HepG2 (cell line): ENCODE measurements at regions not wholly inside any gene's neighbourhood (a gene's known extent, or its start where the extent isn't known, plus 50 kb on each side); places are given as distances from the start of the nearest gene placed in this dataset.

Experiments used
- ATAC-seq: fragments of 200-7000 bp; cut with Tn5 transposase; 3 replicates; pipeline ENCODE4 v1.9.1; 2020; ENCODE audit warnings: mild to moderate bottlenecking, moderate library complexity
- BruUV-seq: library from RNA; stranded (reverse); fragments of 400-500 nt; replicated peaks from 2 replicates; lab custom pipeline; 2021; lab: Mats Ljungman, UMichigan
- CTCF ChIA-PET: fragments of 300-600 bp; formaldehyde crosslinking; extraction: SDS; loops from one replicate; lab custom pipeline; 2021; ENCODE audit warnings: low total read pairs, inconsistent platforms, low intra/inter-chr PET ratio; lab: Yijun Ruan, JAX
- POLR2A ChIA-PET: fragments of 350-600 bp; sonication (Branson Sonifier 250); formaldehyde crosslinking; loops from one replicate; lab custom pipeline; 2020; ENCODE audit warnings: antibody characterized with exemption, inconsistent platforms; lab: Yijun Ruan, JAX
- DNase-seq: peaks from one replicate; pipeline ENCODE4 v3.0.0-alpha.2; 2015; ENCODE audit warnings: low spot score
- FAIRE-seq: peaks from 3 replicates; lab custom pipeline; 2011; peaks lifted over from hg19 to GRCh38; lab: Jason Lieb, UNC
- H2AFZ ChIP-seq: one replicate; pipeline ENCODE4 v1.6.1; 2011; ENCODE audit warnings: low read length, inconsistent platforms
- H3K27ac ChIP-seq: fragments of 300-600 bp; 3 replicates; pipeline ENCODE4 v1.8.0; 2011; ENCODE audit warnings: mixed run types, mild to moderate bottlenecking, mixed read lengths, low read length, inconsistent platforms; ENCODE audit not compliant: insufficient read depth; ENCODE audit errors: extremely low read length
- H3K27me3 ChIP-seq, 2 experiments: fragments of 200-600 bp in 1 of 2; 2 replicates in 1 of 2; 3 replicates in 1 of 2; pipeline versions ENCODE4 v1.6.0 to v1.8.0; 2011; ENCODE audit warnings: low read length in 2 of 2, mild to moderate bottlenecking in 2 of 2, moderate library complexity in 2 of 2, inconsistent platforms in 1 of 2; ENCODE audit not compliant: insufficient read depth in 2 of 2, control insufficient read depth in 1 of 2
- H3K36me3 ChIP-seq, 2 experiments: fragments of 200-600 bp in 1 of 2; replicated peaks in 1 of 2; 2 replicates in 1 of 2; 3 replicates in 1 of 2; pipeline versions ENCODE4 v1.5.1 to v1.8.0; 2011; ENCODE audit warnings: low read length in 2 of 2, inconsistent platforms in 1 of 2; ENCODE audit not compliant: insufficient read depth in 2 of 2, control insufficient read depth in 1 of 2
- H3K4me1 ChIP-seq: 2 replicates; pipeline ENCODE4 v1.5.1; 2012; ENCODE audit warnings: low read length, inconsistent platforms; ENCODE audit not compliant: insufficient read depth
- H3K4me2 ChIP-seq: 2 replicates; pipeline ENCODE4 v1.6.0; 2011; ENCODE audit warnings: low read depth, low read length, inconsistent platforms
- H3K4me3 ChIP-seq, 3 experiments: fragments of 200-600 bp in 1 of 3; sonication (generic), shearing (Covaris generic) in 1 of 3; replicated peaks in 1 of 3; 2 replicates each; pipeline ENCODE4 v1.5.1; 2011 to 2016; ENCODE audit warnings: low read length in 3 of 3, inconsistent platforms in 2 of 3, low read depth in 2 of 3, mild to moderate bottlenecking in 2 of 3, control low read depth in 1 of 3, mixed read lengths in 1 of 3; ENCODE audit not compliant: insufficient read depth in 1 of 3
- H3K79me2 ChIP-seq: one replicate; pipeline ENCODE4 v1.6.1; 2011; ENCODE audit warnings: low read length, inconsistent platforms; ENCODE audit not compliant: insufficient read depth
- H3K9ac ChIP-seq: 2 replicates; pipeline ENCODE4 v1.6.0; 2011; ENCODE audit warnings: mild to moderate bottlenecking, low read depth, low read length, inconsistent platforms; ENCODE audit not compliant: insufficient read depth
- H3K9me3 ChIP-seq: 2 replicates; pipeline ENCODE4 v1.5.1; 2012; ENCODE audit warnings: mild to moderate bottlenecking, low read length
- H4K20me1 ChIP-seq: 2 replicates; pipeline ENCODE4 v1.6.0; 2011; ENCODE audit warnings: inconsistent platforms, mild to moderate bottlenecking, low read length, moderate library complexity; ENCODE audit not compliant: insufficient read depth
- BRCA1 ChIP-seq: sonication (generic); formaldehyde crosslinking; IDR thresholded peaks from 2 replicates; pipeline ENCODE4 v1.4.0; 2020; ENCODE audit warnings: missing genetic modification reagents
- GATAD1 ChIP-seq: IDR thresholded peaks from 2 replicates; pipeline ENCODE4 v1.6.1; 2016; ENCODE audit warnings: missing genetic modification reagents, missing compliant biosample characterization
- HOXD1 ChIP-seq: sonication (generic); formaldehyde crosslinking; IDR thresholded peaks from 2 replicates; pipeline ENCODE4 v1.5.0; 2020; ENCODE audit warnings: missing genetic modification reagents
- MED1 ChIP-seq: sonication (generic); formaldehyde crosslinking; IDR thresholded peaks from 2 replicates; pipeline ENCODE4 v1.4.0; 2020; ENCODE audit warnings: missing genetic modification reagents
- NFATC3 ChIP-seq: sonication (generic); formaldehyde crosslinking; IDR thresholded peaks from 2 replicates; pipeline ENCODE4 v1.5.1; 2020; ENCODE audit warnings: mild to moderate bottlenecking, missing genetic modification reagents
- RERE ChIP-seq: IDR thresholded peaks from 2 replicates; pipeline ENCODE4 v1.6.1; 2016; ENCODE audit warnings: low read depth, missing genetic modification reagents, missing compliant biosample characterization
- RFX5 ChIP-seq: IDR thresholded peaks from 2 replicates; pipeline ENCODE4 v1.6.1; 2011; ENCODE audit warnings: low read depth, low read length, improper control_type of control experiment
- RXRB ChIP-seq: IDR thresholded peaks from 2 replicates; pipeline ENCODE4 v1.6.1; 2016; ENCODE audit warnings: borderline replicate concordance, missing genetic modification reagents, missing compliant biosample characterization
- TOE1 ChIP-seq: sonication (generic); formaldehyde crosslinking; IDR thresholded peaks from 2 replicates; pipeline ENCODE4 v1.4.0; 2020; ENCODE audit warnings: mild to moderate bottlenecking, missing genetic modification reagents
- ZFAT ChIP-seq: sonication (generic); formaldehyde crosslinking; conservative IDR thresholded peaks from 2 replicates; pipeline ENCODE4 v1.8.1; 2023; ENCODE audit warnings: missing genetic modification reagents, inconsistent platforms
- ZNF224 ChIP-seq: sonication (generic); formaldehyde crosslinking; IDR thresholded peaks from 2 replicates; pipeline ENCODE4 v1.5.0; 2020; ENCODE audit warnings: mild to moderate bottlenecking, missing genetic modification reagents
- ZNF672 ChIP-seq: sonication (generic); formaldehyde crosslinking; IDR thresholded peaks from 2 replicates; pipeline ENCODE4 v1.8.1; 2022; ENCODE audit warnings: missing genetic modification reagents
- ZNF781 ChIP-seq: sonication (generic); formaldehyde crosslinking; IDR thresholded peaks from 2 replicates; pipeline ENCODE4 v1.5.1; 2020; ENCODE audit warnings: borderline replicate concordance, mild to moderate bottlenecking, missing genetic modification reagents; ENCODE audit errors: not compliant biosample characterization
- WGBS: methylation state at CpG from one replicate; pipeline ENCODE4 v1.1.6; 2017; ENCODE audit warnings: low lambda C conversion rate; 5-methylcytosine and 5-hydroxymethylcytosine counted together
- in situ Hi-C: cut with HindIII; loops from 2 replicates; pipeline ENCODE4 v1.10.0; 2017; ENCODE audit warnings: low pct_unique_long_range_greater_than_20kb; ENCODE audit not compliant: extremely low pct_ligation_motif_present
- intact Hi-C: fragments of 100-400 bp; cut with micrococcal nuclease; formaldehyde crosslinking; loops from one replicate; pipeline ENCODE4 v1.10.0; 2022; ENCODE audit not compliant: unreplicated experiment
- TF ChIP-seq, protein P1 (sequence below): sonication (generic); formaldehyde crosslinking; IDR thresholded peaks from 2 replicates; pipeline ENCODE4 v1.4.0; 2020; ENCODE audit warnings: missing genetic modification reagents

- Histone ChIP-seq H3K79me2 (no peaks in the 10 kb centered on the region), H3K27ac (no peak overlapping the region), H3K9ac (no peak overlapping the region), H3K27me3 (peaks cover 5 to 66% of the 10 kb centered on the region in 2 experiments; a peak in 4 of 5 replicates), H4K20me1 (no peaks in the 10 kb centered on the region), H3K4me1 (peaks cover 13% of the 10 kb centered on the region), H3K36me3 (no peaks in the 10 kb centered on the region), H3K4me3 (no peak overlapping the region), H3K9me3 (peaks cover 5% of the 10 kb centered on the region; the same call in 1 of the 2 replicates), H2AFZ (no peak overlapping the region), H3K4me2 (no peak overlapping the region)
- WGBS = 0% methylated on average over 4 of the region's 5 CpGs
- no peak for FAIRE-seq
- no TSS peak for BruUV-seq
- no peak for TF ChIP-seq MED1 (CRISPR knock-in tag)
- no peak for TF ChIP-seq NFATC3
- no peak for TF ChIP-seq GATAD1 (CRISPR knock-in tag)
- TF ChIP-seq, protein P1, sequence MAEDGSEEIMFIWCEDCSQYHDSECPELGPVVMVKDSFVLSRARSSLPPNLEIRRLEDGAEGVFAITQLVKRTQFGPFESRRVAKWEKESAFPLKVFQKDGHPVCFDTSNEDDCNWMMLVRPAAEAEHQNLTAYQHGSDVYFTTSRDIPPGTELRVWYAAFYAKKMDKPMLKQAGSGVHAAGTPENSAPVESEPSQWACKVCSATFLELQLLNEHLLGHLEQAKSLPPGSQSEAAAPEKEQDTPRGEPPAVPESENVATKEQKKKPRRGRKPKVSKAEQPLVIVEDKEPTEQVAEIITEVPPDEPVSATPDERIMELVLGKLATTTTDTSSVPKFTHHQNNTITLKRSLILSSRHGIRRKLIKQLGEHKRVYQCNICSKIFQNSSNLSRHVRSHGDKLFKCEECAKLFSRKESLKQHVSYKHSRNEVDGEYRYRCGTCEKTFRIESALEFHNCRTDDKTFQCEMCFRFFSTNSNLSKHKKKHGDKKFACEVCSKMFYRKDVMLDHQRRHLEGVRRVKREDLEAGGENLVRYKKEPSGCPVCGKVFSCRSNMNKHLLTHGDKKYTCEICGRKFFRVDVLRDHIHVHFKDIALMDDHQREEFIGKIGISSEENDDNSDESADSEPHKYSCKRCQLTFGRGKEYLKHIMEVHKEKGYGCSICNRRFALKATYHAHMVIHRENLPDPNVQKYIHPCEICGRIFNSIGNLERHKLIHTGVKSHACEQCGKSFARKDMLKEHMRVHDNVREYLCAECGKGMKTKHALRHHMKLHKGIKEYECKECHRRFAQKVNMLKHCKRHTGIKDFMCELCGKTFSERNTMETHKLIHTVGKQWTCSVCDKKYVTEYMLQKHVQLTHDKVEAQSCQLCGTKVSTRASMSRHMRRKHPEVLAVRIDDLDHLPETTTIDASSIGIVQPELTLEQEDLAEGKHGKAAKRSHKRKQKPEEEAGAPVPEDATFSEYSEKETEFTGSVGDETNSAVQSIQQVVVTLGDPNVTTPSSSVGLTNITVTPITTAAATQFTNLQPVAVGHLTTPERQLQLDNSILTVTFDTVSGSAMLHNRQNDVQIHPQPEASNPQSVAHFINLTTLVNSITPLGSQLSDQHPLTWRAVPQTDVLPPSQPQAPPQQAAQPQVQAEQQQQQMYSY (CRISPR knock-in tag) = no peak
- no peak for TF ChIP-seq HOXD1 (CRISPR knock-in tag)
- no peak for TF ChIP-seq ZNF672
- no peak for TF ChIP-seq TOE1 (CRISPR knock-in tag)
- no peak for TF ChIP-seq RFX5
- no peak for TF ChIP-seq BRCA1 (CRISPR knock-in tag)
- TF ChIP-seq RXRB (CRISPR knock-in tag) = no peak
- no peak for TF ChIP-seq RERE (CRISPR knock-in tag)
- TF ChIP-seq ZNF781 (CRISPR knock-in tag) = no peak
- no peak for TF ChIP-seq ZFAT (CRISPR knock-in tag)
- TF ChIP-seq ZNF224 = no peak
- TF ChIP-seq, all 625 proteins: peak for 0
- DNase-seq = no peak
- POLR2A ChIA-PET = no interaction called here
- intact Hi-C loops = no loop called here
- in situ Hi-C loops = no loop called here
- CTCF ChIA-PET = no interaction called here
- ATAC-seq = no peak
Measured at GRCh38 chr5:2139478-2139877, 256.8 kb upstream of the IRX4 start.
